ENCODE measurements at regions not wholly inside any gene's neighbourhood (a gene's known extent, or its start where the extent isn't known, plus 50 kb on each side); places are given as distances from the start of the nearest gene placed in this dataset.

- TF ChIP-seq CTCF (IDR thresholded peaks at IDR 0.05; ENCODE audit: low read depth, low read length), result no peak
- no peak for TF ChIP-seq EZH2phosphoT487 (IDR thresholded peaks at IDR 0.05; ENCODE audit: low read depth)
Measured at GRCh38 chr7:13774976-13775375, 214.5 kb downstream of the ETV1 start.

Data from OCI-LY3 (cell line).